Activated CD4-positive, alpha-beta T cell treated with anti-CD3 and anti-CD28 coated beads, Interleukin-2, amount 50 U/mL, for 16 hours (primary cell): ENCODE measurements at regions not wholly inside any gene's neighbourhood (a gene's known extent, or its start where the extent isn't known, plus 50 kb on each side); places are given as distances from the start of the nearest gene placed in this dataset.
"Not testable (repeated sequence)": the region's sequence is repeated elsewhere in the genome, so short reads cannot be mapped to it uniquely, and the experiment has no call there.

Experiments
- DNase-seq: peaks from one replicate; pipeline ENCODE4 v3.0.0-alpha.2; 2020

DNA sequence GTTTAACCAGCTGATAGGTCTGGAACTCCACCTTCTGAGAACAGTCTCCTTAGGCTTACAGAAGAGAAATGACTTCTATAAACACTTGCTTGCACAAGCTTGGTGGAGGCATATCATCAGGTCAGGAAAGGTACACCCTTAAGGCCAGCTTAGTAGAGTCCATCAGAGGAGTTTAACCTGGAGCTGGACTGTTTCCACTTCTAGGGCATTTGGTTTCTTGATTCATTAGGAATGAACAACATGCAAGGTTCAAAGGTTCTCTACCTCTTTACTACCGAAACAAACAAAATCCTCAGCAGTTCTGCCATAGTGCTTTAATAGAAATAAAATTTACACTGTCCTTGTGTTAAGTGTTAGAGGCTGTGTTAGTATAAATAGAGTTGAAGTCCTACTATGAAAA, 171.4 kb upstream of the NPY2R start:
- no peak for DNase-seq

DNA sequence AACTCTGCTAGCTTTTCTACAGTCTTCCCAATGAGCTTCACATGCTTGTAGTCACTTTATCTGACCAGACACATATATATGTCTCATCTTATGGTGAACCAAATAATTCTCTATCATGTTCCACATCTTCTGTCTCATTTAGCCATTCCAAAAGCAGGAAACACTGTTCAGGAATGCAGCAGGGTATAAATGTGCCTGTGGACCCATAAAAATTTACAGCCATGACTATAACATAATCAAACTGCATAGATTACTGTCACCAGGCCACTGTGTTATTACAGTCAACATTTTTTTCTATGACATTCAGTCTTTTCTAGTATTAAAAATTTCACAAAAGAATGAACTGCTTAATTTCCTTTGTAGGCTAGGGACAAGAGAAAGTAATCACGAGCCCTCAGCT, 170.0 kb upstream of the NPY2R start:
- no peak for DNase-seq

DNA sequence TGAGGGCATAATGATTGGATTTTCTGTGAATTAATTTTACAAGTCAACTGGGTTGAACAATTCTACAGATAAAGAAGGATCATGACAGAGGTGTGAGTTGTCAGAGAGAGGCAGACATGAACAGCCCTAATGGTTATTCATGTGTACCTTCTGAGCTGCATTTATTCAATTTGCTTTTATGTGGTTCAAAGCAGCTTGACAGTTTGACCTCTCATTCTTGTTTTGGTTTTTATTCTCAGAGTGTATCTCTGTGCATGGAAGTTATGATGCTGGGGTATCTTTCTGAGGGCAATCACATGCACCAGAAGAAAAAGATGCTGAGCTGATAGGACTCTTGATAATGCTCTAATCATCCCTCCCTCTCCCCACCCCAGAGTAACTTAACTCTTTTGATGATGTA, 169.3 kb upstream of the NPY2R start:
- DNase-seq, result no peak

DNA sequence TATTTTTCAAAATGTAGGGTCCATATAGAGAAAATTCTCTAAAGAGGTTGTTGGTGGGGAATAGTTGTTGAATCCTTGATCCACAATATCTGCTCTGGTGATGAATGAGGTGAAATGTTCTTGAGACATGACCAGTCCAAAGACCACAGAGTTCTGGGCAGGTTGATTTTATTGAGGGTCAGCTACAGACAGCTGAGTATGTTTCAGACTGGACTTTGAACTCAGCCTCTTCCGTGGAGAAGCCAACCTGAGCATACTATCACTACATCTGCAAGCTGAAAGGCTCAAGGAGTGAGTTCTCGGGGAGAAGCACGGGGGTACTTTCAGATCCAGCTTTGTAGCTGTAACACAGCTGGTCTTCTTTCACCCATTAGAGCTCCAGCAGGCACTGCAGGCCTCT, 168.4 kb upstream of the NPY2R start:
- no peak for DNase-seq

DNA sequence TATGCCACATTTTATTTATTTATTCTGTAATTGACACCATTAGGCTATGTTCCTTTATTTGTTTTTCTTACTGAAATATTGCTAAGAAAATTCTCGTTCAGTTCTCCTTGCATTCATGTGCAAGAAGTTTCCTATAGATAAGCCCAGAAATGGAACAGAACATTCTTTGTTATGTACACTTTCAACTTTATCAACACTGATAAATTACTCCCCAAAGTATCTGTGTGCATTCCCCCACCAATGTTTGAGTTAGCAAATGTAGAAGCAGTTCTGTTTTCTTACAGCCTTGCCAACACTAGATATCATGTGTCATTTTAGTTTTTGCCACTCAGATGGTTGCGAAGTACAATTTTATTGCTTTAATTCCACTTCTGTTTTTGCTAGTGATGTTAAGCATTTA, 166.4 kb upstream of the NPY2R start:
- no peak for DNase-seq

DNA sequence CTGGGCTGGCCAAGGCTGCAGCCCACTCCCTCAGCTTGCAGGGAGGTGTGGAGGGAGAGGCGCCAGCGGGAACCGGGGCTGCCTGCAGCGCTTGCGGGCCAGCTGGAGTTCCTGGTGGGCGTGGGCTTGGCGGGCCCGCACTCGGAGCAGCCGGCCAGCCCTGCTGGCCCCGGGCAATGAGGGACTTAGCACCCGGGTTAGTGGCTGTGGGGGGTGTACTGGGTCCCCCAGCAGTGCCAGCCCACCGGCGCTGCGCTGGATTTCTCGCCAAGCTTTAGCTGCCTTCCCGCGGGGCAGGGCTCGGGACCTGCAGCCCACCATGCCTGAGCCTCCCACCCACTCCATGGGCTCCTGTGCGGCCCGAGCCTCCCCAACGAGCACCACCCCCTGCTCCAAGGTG, 164.2 kb upstream of the NPY2R start:
- DNase-seq, result not testable (repeated sequence)

DNA sequence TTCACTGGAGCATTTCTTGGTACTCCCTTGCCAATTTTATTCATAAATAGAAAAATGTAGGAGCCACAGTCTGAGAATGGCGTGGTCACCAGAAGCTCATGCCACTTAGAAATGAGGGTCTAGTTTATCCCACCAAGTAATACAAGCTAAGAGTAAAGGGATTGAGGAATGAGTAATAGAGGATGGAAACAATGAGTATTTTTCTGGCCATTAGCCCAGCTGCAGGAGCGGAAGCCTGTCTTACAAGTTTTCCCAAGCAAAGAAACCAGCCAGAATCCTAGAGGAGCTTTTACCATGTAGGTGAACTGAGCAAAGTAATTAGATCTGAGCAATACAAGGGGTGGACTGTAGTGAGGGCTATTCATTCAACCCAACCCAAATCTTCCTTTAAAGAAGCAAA, 160.7 kb upstream of the NPY2R start:
- no peak for DNase-seq

DNA sequence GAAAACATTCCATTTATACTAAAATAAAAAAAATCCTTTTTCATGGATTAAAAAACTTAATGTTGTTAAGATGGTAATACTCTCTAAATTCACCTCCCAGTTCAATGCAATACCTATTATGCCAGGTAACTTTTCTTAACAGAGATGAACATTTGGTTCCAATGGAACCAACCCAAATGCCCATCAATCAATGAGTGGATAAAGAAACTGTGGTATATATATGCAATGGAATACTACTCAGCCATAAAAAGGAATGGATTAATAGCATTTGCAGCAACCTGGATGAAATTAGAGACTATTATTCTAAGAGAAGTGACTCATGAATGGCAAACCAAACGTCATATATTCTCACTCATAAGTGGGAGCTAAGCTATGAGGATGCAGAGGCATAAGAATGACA, 154.4 kb upstream of the NPY2R start:
- DNase-seq, result not testable (repeated sequence)

DNA sequence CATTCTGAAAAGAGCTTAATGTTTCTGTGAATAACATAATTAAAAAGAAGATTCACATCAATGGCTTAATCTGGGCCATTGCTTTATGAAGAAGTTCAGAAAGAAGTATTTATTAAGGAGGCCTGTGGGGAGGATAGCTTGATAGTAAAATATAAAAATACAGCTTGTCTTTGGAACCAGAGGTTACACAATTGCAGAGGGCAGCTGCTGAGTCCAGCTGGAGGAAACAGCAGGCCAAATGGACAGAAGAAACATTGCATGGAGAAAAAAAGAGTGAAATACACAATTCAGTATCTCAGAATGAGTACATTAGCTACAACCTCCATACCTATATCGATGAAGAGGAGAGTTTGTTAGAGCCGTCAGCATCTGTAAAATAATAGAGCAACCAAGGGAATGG, 148.0 kb upstream of the NPY2R start:
- no peak for DNase-seq

DNA sequence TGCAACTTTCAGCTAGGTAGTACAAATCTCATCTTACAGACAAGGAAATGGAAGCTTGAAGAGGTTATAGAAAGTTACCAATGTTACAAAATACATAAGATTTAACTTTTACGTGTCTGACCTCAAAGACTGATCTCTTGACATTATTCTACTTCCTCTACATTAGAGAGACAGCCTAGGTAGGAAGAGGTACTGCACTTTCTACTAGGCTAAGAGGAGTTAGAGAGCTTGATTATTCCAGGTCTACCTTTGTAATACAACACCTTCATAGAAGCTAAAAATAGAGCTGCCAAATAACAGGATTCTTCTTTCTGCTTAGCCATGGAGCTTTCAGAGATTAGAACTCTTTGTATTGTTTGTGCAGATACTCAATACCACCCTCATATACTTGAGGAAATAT, 147.6 kb upstream of the NPY2R start:
- no peak for DNase-seq

DNA sequence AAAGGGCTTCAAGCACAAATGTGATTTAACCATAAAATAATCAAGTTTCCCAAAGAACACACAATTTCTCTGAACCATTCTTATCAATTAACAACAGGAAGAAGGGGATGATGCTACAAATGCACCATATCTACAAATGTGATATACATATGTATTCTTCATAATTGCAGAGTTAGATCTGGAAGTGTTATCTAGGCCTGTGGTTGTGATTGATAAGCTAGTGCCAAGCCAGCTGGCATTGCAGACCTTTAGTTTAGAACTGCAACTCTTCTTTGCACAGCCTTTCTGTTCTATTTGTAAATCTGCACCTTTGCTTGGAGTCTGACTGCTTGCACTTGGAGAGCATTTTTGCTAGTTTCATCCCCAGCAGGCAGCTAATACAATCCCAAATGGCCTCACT, 145.5 kb upstream of the NPY2R start:
- no peak for DNase-seq

DNA sequence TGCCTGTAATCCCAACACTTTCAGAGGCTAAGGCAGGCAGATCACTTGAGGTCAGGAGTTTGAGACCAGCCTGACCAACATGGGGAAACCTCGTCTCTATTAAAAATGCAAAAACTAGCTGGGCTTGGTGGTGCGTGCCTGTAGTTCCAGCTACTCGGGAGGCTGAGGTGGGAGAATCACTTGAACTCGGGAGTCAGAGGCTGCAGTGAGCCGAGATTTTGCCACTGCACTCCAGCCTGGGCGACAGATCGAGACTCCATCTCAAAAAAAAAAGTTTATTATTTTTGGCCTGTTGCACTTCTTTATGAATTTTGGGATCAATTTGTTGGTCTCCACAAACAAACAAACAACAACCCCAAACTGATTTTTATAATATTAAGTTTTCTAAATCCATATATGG, 143.5 kb upstream of the NPY2R start:
- DNase-seq, result not testable (repeated sequence)

DNA sequence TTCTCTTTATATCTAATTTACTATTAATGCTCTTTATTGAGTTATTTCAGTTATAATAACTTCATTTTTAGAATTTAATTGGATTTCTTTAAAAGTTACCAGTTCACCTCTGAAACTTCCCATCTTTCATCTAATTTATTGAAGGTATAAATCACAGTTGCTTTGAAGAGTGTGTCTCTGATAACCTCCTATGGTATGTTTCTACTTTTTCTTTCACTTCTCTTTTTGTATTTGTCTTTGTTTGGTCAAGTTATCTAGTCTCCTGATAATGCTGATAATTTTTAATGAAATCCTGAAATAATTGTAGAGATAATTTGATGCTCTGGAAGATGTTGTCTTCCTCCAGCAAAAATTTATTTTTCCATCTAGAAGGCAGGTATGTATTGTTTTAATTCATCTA, 141.6 kb upstream of the NPY2R start:
- DNase-seq, result no peak

DNA sequence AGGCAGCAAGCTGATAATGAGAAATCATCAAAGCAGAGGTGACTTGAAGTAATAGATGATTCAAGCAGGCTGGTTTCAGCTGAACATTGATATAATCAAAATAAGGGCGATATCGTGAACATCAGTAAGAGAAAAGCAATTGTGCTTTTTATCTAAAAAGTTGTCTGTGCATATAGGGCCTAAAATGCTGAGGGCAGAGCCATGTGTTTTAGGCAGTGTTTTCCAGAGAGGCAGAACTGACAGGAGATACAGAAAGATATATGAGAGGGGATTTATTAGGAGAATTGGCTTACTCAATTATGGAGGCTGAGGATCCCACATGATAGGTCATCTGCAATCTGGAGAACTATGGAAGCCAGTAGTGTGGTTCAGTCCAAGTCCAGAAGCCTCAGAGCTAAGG, 136.5 kb upstream of the NPY2R start:
- no peak for DNase-seq

DNA sequence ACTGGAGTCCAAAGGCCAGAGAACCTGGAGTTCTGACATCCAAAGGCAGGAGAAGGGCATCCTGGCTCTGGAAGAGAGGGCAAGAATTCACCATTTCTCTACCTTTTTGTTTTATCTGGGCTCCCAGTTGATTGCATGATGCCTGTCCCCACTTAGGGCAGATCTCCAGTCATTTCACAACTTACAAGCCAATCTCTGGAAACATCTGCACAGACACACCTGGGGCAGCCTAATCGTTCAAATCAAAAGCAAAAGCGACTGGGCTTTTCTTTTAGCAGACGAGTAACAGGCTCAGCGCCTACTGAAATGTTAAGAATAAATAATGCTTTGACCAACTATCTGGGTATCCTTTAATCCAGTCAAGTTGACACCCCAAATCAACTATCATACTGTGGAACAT, 136.0 kb upstream of the NPY2R start:
- no peak for DNase-seq

DNA sequence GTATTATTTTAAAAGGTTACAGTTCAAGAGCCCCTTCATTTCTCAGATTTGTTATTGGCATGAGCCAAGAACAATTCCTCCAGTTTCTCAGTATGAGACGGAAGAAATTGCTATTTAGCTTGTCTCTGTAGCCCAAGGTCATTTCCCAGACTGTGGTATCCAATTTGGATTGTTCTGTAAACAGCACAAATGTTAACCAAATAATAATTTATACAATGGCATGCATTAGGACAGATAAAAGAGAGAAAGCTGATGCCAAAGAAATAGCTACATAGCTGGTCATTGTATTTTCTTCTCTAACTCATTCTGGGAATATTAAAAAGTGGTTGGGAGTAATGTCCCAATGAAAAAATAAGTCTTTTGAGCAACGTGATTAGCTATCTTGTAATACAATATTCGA, 134.6 kb upstream of the NPY2R start:
- no peak for DNase-seq

DNA sequence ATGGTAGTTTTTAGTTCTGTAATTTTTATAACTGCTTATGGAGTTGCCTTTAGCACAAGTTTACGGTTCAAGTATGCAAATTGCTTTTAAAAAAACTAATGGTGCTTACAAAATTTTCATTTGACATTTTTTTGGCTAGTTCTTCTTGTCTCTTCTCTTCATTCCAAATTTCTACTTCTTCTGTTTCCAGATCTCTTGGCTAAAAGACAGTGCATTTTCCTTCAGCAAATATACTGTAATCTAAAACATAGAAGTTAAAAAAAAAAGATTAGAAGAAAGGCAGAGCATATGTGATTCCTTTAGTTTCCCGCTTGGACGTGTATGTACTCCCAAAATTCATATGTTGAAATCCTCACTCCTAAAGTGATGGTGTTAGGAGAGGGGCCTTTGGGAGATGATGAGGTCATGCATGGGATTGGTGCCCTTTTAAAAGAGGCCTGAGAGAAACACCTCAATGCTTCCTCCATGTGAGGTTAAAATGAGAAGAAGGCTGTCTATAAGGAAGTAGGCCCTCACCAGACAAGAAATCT, 132.1 kb upstream of the NPY2R start:
- DNase-seq, result no peak

DNA sequence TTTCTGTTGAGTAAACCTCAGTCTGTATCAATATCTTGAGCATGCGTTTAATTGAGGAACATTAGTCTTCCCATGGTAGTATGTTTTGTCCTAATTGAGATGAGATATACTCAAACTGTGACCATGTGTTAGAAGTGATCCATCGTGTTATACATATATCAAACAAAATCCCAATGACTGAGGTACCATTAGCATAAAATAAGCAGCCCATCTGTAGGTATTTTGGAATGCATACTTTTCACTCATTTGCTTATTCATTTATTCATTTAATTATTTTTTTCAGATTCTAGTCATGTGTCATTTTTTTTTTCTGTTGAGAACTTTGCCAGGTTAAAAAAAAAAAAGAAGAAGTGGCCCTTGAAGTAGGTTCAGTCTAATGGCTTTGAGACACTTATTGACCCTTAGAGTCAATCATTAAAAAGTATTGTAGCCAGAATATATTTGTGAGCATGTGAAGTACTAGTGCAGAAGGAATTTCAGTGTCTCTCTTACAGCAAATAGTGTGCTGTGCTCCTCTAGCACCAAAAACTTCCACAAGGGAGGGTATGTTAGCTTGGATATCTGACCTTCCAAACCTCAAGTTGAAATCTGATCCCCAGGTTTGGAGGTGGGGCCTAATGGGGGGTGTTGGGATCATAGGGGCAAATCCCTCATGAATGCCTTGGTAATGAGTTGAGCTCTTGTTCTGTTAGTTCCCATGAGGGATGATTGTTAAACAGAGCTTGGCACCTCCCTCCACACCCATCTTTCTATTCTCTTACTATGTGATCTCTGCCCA, 130.8 kb upstream of the NPY2R start:
- no peak for DNase-seq

DNA sequence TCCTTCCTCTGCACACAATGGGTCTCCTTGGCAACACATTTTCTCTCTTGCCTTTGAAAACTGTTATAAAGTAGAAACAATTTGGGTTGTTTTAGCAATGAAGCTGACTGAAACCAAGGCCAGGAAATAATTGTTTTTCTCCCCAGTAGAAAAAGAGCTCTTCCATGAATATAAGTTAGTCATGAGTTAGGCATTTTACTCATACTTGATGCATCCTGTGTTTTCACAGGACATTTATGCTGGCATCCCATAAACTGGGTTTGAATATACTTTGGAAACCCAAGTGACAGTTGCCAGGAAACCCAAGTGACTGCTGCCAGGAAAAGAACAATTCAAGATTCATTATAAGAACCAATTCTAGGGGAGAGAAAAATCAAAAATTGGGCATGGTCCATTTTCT, 128.6 kb upstream of the NPY2R start:
- DNase-seq, result no peak

DNA sequence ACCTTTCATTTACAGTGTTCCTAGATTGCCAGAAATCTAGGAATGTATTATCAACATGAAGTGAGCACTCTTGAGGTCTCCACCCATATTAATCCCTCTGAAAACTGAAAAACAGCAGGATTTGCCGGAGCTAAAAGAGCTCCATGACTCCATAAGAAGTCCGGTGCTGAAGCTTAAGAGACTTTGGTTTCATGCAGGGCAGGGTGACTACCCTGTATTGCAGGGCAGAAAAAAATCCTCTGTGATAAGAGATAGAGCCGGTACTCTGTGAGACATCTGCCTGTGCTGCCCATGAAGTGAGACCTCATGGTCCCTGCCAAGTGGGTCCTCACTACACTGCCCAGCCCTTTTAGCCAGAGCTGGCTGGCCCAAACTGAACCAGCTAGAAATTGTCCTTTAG, 127.2 kb upstream of the NPY2R start:
- DNase-seq, result no peak

DNA sequence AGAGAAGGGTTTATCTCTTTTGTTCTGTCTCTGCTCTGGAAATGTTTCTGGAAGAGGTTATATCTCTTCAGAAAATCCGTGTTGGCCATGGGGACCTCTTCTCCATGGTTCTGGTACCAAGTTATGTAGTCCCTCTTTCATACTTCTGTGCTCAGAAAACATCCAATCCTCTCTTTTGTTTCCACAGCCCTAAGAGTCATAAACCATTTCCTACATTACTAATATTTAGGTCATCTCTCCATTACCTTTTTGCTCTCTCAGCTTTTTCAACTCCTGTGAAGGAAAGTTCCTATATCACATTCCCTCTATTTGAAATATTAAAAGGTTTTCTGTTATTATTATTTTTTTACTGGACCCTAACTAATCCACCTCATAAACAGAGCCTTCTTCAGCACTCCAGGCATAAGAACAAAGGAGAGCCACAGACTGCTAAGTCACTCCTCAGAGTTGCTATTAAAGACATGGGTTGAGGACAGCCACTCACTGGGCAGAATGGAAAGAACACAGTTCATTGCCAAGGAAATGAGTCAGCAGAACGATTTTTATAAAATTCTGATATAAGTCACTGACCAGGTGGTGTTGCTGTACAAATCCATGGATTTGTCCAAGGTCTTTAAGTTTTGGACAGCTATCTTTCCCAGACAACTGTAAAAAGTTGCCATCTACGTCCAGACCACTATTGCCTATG, 122.4 kb upstream of the NPY2R start:
- no peak for DNase-seq

DNA sequence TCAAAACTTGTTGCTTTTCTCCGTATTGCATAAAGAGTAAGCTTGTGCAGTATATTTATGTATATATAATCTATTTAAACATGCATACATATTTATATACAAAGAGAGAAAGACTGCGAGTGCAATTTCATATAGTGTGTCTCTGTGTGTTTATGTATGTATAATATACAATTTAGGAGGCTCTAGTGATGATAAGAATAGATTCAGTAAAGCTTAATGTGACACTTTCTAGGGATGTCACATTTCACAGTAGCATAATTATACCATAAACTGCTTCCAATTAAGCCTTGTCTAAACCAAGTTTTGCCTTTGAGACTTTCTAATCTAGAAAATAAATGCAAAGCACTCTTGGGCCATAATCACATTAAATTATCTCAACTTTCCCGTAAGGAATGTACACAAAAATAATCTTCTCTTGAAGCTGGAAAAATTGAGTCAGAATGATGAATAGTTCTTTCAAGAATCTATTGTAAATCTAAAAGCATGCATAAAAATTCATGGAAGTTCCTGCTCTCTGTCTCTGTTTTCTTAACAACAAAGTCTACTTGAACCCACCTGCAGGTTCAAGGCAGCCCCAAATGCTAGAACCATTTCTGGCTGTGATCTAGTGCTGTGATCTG, 114.1 kb upstream of the NPY2R start:
- no peak for DNase-seq

DNA sequence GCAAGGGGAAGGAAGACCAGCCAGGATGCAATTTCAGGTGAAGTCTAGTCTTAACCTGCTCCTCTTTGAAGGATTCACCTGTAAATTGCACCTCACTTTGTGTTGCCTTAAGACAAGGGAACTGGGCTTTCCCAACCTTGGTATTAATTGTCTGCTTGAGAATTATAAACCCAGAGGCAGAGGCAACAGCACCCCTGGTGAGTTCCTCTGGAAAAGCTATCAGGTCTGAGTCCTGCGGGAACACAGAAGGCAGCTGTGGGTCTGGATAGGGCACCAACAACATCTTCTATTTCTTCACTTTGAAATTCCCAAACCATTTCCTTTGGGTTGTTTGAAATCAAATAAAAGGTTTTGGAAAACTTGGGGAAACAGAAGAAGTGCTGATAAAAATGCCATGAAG, 109.2 kb upstream of the NPY2R start:
- no peak for DNase-seq

DNA sequence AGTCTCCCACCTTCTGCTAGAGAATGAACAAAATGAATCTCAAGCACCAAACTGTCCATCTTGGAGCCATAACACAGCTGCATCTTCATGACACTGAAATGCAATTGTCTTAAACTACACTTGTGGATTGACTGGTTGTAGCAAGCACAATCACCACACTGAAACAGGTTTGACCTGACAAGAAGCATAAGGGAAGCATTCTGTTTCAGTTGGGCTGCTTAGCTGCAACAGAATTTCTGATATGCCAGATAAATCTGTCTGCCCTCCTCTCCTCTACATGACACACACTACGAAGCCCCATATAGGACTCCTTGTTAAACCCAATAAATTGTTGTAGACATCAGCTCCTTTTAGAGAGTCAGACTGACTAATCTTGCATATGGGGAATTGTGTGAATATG, 101.8 kb upstream of the NPY2R start:
- DNase-seq, result no peak
